H1 (cell line): ENCODE measurements at regions not wholly inside any gene's neighbourhood (a gene's known extent, or its start where the extent isn't known, plus 50 kb on each side); places are given as distances from the start of the nearest gene placed in this dataset.

ENCODE experiments used
- POLR2A ChIP-seq, 2 experiments: IDR thresholded peaks; 1 replicate in 1 of 2; 2 replicates in 1 of 2; pipeline ENCODE4 v1.6.1; 2011; ENCODE audit warnings: low read depth in 2 of 2, low read length in 2 of 2, mild to moderate bottlenecking in 2 of 2; ENCODE audit errors: control extremely low read depth in 1 of 2
- SP1 ChIP-seq: IDR thresholded peaks from 2 replicates; pipeline ENCODE4 v1.6.1; 2011; ENCODE audit warnings: low read depth, low read length
- SUZ12 ChIP-seq: fragments of 200-600 bp; sonication (generic); IDR thresholded peaks from 2 replicates; pipeline ENCODE4 v1.6.1; 2012; ENCODE audit warnings: mild to moderate bottlenecking, inconsistent platforms, low read length, moderate library complexity, mixed read lengths
- TF ChIP-seq, protein P1 (sequence below), 3 experiments: IDR thresholded peaks; 1 replicate in 2 of 3; 2 replicates in 1 of 3; pipeline versions ENCODE4 v1.5.1 to v1.6.1; 2011; ENCODE audit warnings: low read length in 3 of 3, mild to moderate bottlenecking in 3 of 3, inconsistent platforms in 2 of 3, low read depth in 1 of 3, moderate library complexity in 1 of 3; ENCODE audit not compliant: insufficient read depth in 1 of 3; ENCODE audit errors: control extremely low read depth in 1 of 3

DNA sequence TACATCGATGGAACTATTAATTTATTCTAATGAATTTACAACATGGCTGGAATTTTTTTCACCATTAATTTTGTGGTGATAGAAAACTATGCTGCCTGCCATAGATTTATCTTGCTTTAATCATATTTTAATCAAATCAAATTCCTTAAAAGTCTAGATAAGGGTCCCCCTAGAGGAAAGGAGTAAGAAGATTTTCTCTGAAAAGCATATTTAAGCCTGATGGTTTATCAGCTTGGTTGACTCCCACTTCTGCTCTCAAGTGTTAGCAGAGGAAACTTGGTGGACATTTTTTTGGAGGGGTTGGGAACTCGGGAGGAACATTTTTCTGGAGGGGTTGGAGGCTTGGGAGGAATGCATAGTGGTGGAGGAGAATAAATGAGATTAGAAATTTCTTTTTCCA is 253.3 kb downstream of the KCNRG start:
- TF ChIP-seq, protein P1, sequence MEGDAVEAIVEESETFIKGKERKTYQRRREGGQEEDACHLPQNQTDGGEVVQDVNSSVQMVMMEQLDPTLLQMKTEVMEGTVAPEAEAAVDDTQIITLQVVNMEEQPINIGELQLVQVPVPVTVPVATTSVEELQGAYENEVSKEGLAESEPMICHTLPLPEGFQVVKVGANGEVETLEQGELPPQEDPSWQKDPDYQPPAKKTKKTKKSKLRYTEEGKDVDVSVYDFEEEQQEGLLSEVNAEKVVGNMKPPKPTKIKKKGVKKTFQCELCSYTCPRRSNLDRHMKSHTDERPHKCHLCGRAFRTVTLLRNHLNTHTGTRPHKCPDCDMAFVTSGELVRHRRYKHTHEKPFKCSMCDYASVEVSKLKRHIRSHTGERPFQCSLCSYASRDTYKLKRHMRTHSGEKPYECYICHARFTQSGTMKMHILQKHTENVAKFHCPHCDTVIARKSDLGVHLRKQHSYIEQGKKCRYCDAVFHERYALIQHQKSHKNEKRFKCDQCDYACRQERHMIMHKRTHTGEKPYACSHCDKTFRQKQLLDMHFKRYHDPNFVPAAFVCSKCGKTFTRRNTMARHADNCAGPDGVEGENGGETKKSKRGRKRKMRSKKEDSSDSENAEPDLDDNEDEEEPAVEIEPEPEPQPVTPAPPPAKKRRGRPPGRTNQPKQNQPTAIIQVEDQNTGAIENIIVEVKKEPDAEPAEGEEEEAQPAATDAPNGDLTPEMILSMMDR (IDR thresholded peaks at IDR 0.05; ENCODE audit: control extremely low read depth in 1 of 3, insufficient read depth in 1 of 3, low read depth in 1 of 3, low read length in 3 of 3) = no peak
- TF ChIP-seq SP1 = no peak
- TF ChIP-seq SUZ12 = no peak
- no peak for TF ChIP-seq POLR2A (IDR thresholded peaks at IDR 0.05; ENCODE audit: control extremely low read depth in 1 of 2, low read depth in 2 of 2, low read length in 2 of 2)
